ENCODE measurements at regions not wholly inside any gene's neighbourhood (a gene's known extent, or its start where the extent isn't known, plus 50 kb on each side); places are given as distances from the start of the nearest gene placed in this dataset.

- DNase-seq (ENCODE audit: extremely low spot score, insufficient read length, low read depth) (no peak), FAIRE-seq (no peak)
Measured at GRCh38 chrX:30156880-30157560, 58.3 kb upstream of the MAGEB2 start.

GRCh38 chrX:30161043-30161442, 54.3 kb upstream of the MAGEB2 start:
- FAIRE-seq: no peak
- no peak for DNase-seq (ENCODE audit: extremely low spot score, insufficient read length, low read depth)
